ENCODE measurements at regions not wholly inside any gene's neighbourhood (a gene's known extent, or its start where the extent isn't known, plus 50 kb on each side); places are given as distances from the start of the nearest gene placed in this dataset.

DNA sequence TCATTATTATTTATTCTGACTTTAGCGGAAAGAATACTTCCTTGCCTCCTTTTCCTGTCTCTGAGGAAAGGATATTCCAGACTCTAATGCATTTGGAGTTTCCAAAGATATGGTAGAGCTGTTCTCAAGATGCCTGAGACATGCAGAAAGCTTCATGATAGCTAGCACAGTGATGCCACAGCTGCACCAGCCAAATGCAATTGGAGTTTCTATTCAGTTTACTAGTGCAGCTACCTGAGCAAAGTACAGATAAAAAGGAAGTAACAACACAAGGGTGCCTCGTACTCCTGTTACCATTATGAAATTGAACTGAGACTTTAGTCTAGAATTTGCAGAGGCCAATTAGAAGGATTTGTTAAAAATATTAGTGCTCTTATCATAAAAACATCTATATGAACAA lies 57.5 kb upstream of the PARM1 start:
- TF ChIP-seq TAF1 (IDR thresholded peaks at IDR 0.05; ENCODE audit: low read depth): no peak
- no peak for TF ChIP-seq TCF12 (IDR thresholded peaks at IDR 0.05; ENCODE audit: low read depth)
- no peak for TF ChIP-seq CEBPB (IDR thresholded peaks at IDR 0.05)
- no peak for TF ChIP-seq EP300 (IDR thresholded peaks at IDR 0.05; ENCODE audit: borderline replicate concordance)
- TF ChIP-seq MAX (IDR thresholded peaks at IDR 0.05): no peak

Measured in Ishikawa (cell line).